HS-5 (cell line): ENCODE measurements at regions not wholly inside any gene's neighbourhood (a gene's known extent, or its start where the extent isn't known, plus 50 kb on each side); places are given as distances from the start of the nearest gene placed in this dataset.
A peak's percentile ranks its signal among the peaks of the same experiment; 100 is the strongest.
"Not testable (repeated sequence)": the region's sequence is repeated elsewhere in the genome, so short reads cannot be mapped to it uniquely, and the experiment has no call there.

Source experiments
- DNase-seq: peaks from one replicate; pipeline ENCODE4 v3.0.0-alpha.2; 2012; ENCODE audit warnings: low read depth

DNA sequence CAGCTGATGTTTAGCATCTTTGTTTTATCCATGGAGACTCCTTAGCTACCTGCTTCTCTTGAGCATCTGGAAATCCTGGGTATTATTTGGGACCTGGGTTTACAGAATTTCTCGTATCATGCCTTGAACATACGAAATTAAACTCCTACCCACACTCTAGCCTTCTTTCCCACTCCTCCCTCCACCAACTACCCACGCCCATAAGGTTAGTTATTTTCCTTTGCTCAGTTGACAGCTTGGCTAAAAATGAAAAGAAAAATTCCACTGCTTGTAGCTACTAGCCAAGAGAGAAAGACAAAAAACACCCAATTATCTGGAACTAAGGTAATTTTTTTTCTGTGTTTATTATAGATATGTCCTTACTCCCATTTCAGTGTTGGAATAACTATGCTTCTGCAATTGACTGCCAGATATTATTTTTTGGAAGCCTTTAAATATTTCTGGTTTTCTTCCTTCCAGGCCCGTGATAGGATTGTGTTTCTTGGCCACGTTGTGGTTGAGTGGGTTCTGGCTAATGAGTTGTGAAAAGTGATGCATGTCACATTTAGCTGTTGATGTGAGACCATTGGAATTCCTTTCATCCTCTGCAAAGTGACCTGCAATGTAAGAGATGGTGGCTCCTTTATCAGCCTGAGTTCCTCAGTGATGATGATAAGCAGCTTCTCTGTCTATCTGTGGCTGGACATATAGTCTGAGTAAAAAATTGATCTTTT lies 308.1 kb downstream of the LRRC70 start:
- DNase-seq: no peak

DNA sequence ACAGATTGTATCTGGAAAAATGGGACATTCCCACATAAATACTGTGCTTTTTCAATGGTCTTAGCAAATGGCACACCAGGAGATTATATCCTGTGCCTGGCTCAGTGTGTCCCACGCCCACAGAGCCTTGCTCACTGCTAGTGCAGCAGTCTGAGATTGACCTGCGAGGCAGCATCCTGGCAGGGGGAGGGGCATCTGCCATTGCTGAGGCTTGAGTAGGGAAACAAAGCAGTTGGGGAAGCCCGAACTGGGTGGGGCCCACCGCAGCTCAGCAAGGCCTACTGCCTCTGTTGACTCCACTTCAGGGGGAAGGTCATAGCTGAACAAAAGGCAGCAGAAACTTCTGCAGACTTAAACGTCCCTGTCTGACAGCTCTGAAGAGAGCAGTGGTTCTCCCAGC lies 258.7 kb downstream of the LRRC70 start:
- not testable (repeated sequence) for DNase-seq

DNA sequence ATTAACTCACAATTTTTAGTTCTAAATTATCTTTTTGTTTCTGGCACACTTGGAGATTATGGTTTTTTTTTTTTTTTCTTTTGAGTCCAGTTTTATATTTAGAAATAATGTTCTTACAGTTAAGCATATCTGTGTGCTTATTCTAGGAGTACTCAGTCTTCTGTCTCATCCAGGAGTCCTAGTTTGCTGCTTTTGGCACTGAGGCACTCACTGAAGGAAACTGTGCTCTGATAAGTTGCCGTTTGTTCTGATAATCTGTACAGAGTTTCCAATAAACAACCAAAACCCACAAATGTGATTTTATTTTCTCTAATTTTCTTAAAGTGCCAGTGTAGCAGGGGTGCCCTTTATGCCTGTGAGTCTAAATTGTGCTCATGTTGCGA lies 251.0 kb downstream of the LRRC70 start:
- DNase-seq: no peak

DNA sequence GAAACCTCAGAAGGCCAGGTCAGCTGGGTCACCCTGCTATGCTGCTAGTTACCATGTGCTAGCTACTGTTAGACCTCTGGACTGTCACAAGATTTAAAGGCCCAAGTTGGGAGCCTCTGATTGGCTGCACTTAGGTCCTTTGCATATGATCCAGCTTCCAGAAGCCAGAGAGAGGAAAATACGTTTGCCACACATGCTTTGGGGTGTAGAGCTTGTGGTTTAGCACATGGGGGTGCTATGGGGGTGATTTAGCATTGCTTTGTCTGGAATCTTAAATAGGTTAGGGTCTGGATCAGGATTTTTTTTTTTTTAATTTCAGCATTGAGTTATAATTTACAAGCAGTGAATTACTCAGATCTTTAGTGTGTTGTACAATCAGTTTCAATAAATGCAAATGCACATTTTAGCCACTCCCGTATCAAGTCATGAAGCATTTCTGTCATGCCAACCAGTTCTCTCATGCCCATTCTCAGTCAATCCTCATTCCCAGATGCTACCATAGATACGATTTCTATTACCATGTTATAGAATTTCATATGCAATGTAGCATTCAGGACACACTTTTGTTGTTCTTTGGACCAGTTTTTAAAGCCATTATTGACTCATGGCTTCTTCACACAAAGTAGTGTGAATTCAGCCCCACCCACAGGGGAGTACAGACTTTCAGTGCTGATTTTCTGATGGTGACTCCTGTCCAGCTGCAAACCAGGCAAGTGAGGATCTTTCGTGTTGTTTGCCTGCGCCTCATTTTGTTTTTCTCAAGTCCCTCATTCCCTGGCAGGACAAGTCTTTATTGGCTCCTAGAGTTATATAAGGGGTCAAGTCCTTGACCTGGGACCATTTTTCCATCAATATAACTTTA lies 250.4 kb downstream of the LRRC70 start:
- DNase-seq: no peak

DNA sequence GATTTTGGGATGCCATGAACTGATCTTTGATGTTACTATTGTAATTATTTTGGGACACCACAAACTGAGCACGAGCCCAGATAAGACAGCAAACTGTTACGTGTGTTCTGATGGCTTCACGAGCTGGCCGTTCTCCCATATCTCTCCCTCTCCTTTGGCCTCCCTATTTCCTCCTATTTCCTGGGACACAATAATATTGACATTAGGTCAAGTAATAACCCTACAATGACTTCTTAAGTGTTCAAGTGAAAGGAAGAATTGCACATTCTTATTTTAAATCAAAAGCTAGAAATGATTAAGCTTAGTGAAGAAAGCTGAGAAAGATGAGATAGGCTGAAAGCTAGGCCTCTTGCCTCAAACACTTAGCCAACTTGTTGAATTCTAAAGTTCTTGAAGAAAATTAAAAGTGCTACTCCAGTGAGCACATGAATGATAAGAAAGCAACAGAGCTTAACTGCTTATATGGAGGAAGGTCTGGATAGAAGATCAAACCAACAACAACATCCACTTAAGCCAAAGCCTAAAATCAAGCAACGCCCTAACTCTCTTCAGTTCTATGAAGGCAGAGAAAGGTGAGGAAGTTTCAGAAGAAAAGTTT lies 247.1 kb downstream of the LRRC70 start:
- no peak for DNase-seq

DNA sequence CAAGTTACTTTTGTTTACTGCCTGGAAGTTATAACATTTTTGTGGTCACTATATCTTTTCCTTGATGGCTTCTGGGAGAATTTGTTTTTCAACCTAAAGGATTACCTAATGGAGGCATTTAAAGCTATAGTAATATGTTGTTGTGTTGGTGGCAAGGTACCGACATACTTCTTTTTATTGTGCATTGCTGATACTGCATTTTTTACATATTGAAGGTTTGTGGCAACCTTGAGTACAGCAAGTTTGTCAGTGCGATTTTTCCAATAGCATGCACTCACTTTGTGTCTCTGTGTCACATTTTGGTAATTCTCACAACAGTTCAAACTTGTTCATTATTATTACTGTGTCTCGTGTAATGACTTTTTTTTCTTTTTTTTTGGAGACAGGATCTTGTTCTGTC lies 246.3 kb downstream of the LRRC70 start:
- no peak for DNase-seq

DNA sequence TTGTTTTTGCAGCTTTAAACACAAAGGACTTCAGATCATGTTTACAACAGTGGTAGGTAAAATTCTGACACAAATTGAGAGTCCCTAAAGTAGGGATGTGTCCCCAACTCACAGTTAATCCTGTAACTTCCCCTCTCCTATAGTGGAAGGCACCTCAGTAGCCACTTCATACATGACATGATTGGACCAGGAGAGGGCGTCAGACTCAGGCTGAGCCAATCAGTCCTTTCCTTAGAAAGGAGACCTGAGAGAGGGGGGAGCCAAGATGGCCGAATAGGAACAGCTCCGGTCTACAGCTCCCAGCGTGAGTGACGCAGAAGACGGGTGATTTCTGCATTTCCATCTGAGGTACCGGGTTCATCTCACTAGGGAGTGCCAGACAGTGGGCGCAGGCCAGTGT lies 238.4 kb downstream of the LRRC70 start:
- not testable (repeated sequence) for DNase-seq

DNA sequence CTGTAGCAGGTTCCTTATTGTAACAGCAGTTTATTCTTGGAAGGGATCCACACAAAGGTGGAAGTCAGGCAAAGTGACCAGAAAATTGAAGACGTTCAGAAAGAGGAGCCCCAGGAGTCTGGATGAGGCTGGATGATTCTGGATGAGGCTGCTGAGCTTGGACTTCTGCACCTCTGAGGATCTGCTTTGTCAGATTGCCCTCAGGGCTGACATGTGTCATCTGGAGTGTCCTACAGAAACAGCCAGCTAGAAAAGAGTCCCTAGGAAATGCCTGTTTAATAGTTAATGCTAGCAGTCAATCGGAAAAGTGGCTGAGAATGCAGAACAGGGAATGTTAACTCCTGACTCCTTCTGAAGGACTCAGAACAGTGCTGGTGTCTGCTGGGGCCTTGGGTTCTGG lies 236.4 kb downstream of the LRRC70 start:
- DNase-seq: no peak

DNA sequence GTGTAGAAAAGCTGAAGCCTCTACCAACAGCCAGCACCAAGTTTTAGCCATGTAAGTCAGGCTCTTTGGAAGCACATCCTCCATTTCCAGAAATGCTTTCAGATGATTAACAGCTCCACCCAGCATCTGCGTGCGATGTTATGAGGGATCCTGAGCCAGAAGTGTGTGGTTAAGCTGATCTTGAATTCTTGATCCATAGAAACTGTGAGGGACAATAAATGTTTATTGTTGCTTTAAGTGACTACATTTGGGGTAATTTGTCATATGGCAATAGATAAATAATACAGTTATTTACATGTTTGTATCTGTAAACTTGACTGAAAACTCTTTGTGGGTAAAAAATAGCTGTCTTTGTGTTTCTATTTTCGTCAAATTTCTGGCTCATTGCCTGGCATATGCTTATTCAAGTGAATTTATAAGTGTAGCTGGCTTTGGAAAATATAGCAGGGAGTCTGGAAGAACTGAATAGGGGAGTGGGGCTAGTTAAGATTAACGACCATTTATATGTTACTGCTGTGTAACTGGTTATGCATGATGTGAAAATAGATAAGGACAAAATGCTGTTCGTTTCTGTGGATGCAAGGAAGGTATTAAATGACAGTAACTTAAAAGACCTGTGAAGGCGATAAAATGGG lies 234.1 kb downstream of the LRRC70 start:
- DNase-seq: no peak

DNA sequence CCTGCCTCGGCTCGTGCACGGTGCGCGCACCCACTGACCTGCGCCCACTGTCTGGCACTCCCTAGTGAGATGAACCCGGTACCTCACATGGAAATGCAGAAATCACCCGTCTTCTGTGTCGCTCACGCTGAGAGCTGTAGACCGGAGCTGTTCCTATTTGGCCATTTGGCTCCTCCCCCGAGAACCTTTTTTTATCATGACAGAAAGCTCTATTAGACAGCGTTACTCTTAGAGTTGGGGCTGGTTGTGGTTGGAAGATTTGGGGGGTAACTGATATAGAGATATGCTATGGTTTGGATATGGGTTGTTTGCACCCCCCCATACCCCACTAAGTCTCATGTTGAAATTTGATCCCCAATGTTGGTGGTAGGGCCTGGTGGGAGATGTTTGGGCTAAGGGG lies 226.2 kb downstream of the LRRC70 start:
- DNase-seq: not testable (repeated sequence)

DNA sequence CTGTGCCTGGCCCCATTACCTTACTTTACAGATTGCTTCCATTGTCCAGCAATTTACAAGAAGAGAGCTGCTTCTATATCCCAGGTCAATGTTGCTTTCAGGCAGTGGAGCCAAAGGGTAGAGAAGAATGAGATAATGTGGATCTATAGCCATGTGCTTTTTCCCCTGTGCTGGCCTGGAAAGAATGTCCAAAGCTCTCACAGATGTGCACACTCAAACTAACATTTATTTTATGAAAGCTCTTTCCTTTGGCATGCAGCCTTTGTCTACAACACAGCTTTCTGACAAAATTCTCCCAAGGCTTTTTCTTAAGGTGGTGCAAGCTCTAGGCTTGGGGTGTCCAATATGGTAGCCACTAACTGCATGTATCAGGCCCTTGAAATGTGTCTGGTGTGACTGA lies 217.3 kb downstream of the LRRC70 start:
- no peak for DNase-seq

DNA sequence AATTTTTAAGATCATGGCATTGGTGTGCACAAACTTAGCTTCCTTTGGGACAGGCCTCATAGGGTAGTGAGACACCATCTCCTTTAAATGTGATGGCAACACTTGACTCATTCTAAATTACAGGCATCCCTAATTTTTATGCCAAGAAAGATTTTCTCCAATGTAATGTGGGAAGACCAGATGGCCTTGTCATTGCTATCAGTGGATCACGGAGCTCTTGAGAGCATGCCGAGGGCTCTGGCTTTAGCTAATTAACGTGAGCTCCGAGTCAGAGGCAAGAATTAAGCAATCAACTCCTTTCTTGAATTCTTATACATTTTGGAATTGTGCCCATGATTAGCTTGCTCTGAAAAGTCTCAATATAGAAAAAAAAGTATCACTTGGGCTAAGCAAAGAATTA lies 215.8 kb downstream of the LRRC70 start:
- DNase-seq: no peak

DNA sequence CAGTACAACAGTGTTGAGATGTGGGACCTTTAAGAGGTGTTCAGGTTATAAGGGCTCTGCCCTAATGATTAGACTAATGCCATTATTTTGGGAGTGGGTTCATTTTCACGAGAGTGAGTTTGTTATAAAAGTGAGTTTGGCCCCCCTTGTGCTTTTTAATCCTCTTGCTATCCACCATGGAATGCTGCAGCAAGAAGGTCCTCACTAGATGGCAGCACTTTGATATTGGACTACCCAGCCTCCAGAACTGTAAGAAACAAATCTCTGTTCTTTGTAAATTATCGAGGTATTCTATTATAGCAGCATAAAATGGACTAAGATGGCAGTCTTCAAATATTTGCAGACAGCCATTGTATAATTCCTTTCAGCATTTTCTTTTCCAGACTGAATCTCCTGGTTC lies 212.4 kb downstream of the LRRC70 start:
- DNase-seq: peak; percentile 4

DNA sequence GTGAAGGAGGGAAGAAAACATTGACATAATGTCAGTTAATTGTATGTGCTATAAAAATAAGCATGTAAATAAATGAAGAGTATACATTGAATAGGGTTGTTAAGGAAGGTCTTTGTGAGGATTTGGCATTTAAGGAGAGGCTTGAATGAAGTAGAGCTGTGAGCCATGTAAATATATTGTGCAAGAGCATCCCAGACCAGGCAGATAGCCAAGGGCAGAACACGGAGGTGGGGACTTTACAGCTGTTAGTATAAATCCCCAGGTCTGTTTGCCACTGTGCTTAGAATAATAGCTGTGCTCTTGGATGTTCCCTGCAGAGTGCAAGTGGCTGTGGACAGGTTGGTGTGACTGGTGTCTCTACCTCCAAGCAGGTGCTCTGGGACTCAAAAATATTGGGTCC lies 211.7 kb downstream of the LRRC70 start:
- DNase-seq: no peak

DNA sequence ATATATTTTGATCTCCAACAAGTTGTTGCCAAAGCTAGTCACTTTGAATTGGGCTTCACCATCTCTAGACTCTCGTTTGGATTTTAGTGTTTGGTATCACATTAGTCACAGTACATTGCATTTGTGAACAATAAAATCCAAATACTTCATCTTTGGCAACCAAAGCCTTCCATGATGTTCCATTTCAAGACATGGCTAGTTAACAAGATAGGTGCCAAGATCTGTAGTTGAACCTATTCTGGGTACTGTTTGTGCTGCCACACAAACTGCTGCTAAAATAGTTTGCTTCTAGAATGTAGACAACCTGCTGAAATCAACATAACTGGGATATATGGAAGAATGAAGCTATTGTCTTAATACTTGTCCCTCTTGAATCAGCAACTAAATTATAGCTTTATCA lies 207.5 kb downstream of the LRRC70 start:
- DNase-seq: no peak

DNA sequence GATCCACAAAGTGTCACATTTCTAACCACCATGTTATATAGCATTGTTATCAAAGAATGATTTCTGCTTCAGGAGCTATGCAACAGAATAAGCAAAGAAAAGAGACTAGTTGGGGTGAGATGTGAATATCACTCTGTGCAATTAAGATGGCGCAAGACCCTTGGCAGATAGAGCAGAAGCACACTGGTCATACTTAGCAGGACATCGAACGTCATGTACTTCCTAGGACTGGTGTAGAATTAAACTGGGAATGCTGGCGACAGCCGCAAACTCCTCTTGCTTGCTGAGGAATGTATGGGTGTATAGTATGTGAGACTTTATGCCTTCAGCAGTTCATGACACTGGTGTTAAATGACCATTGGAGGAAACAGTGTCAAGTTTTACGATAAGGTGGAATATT lies 207.0 kb downstream of the LRRC70 start:
- DNase-seq: no peak

DNA sequence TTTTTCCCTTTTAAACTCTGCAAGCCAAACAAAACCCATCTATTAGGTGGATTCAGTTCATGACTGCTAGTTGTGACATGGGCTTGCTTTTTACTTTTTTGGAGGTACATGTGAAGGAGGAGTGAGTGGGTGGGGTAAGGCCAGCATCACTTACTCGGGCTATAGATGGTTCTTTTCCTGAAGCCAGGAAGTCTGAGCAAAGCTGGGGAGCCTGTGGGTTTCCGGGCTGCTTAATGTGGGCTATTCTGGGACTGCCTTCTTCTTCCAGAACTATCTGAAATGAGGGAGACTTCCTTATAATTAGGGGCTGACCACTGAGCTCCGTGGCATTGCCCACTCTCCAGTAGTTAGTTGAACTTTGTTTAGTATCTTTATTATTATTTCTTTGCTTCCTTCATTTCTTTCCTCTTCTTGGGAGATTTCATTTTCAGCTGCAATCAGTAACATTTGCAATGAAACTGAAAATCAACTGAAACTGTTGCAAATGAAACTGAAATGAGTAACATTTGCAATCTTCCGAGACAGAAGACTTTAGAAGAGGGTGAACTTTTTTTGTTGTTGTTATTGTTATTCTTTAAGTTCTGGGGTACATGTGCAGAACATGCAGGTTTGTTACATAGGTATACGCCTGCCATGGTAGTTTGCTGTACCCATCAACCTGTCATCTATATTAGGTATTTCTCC lies 204.9 kb downstream of the LRRC70 start:
- DNase-seq: no peak

DNA sequence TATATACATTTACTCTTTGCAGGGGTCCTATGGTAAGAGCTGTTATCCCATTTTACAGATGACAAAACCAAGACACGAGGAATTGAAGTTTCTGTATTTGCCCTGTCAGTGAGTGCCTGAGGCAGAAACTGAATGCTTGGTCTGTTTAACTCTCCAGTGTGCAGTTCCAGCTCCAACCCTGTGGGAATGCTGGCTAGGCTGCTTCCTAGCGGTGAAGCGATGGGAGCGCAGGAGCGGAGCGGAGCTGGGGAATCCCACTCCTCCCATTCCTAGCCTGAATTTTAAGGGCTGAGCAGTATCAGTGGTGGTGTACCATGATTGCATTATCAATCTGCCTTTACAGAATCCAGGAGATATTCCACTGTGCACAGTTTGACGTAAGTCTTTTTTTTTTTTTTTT lies 202.3 kb downstream of the LRRC70 start:
- DNase-seq: no peak

DNA sequence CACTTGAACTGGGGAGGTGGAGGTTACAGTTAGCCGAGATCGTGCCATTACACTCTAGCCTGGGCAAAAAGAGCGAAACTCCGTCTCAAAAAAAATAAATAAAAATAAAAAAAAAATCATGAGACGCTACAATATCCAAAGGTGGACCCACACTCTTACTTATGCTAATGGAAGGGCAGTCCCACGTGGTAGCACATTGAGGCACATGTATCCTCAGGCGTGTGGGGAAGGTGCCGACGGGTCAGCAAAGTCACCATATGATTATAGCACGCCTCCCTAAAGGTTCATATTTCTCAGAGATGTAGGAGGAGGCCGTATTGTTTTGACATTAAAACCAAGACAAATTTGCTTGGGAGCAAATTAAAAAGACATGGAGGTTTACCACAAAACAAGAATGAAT lies 201.6 kb downstream of the LRRC70 start:
- no peak for DNase-seq

DNA sequence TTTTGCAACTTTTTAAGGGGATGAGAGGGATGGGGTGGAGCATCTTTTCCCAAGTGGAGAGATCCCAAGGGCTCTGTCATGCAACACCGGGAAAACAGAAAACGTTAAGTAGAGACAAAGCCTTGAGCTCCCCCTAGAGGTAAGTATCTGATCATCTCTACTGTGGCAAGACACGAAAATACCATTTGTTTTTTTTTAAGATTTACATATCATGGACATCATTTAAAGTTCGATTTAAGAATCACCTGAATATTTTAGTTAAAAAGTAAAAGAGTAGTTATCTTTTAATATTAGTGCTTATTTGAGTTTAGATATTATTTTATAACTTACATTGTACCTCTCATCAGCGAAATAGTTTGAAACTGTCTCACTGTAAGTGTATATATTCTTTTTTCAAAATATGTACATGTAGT lies 200.4 kb downstream of the LRRC70 start:
- peak; percentile 37 for DNase-seq

DNA sequence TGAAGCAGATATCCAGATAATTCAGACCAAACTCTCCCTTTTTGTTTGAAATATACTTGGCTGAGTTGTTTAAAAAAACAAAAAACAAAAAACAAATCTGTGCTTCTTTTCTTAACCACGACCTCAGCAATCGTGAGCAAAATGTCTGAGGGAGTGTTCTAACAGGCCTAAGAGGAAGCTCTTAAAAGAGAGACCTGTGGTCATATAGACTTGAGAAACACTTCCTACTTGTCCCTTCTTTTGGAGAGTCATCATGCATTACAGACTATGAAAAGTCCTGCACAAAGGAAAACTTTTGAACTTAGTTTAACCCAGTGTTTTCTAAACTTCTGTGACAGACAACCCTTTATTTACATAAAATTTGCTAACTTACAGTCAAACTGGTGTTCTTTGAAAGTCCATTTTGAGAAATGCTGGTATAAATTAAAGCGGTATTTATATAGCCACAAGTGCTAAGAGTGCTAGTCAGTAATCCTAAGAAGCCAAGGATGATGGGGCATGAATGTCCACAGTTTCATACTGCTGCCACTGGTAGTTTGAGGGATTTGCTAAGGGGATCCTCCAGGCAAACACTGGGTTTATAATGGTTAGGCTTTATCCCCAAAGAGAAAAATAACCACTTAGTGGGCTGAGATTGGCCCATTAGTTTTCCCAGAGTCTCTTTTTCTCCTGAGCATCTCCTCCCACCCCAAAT lies 199.8 kb downstream of the LRRC70 start:
- no peak for DNase-seq

DNA sequence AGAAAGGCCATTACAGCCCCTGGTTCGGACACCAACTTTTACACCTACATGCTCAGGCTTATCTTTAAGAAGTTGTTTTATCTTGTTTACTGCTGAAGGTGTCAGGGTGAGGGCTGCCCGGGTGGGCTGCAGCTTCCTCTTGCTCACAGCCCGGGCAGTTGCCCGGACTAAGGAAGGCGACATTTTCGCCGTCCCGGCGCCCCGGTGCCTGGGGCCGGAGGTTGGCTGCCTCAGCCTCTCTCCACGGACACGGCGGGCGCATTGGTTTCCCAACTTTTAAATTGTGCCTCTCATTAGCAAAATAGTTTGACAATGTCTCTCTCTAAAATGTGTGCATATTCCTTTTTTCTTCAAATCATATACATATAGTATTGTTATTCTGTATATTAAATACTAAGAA lies 198.5 kb downstream of the LRRC70 start:
- not testable (repeated sequence) for DNase-seq
